ENCODE measurements at regions not wholly inside any gene's neighbourhood (a gene's known extent, or its start where the extent isn't known, plus 50 kb on each side); places are given as distances from the start of the nearest gene placed in this dataset.

GRCh38 chr2:146916914-146917313, 927.9 kb upstream of the ACVR2A start:
- H3K4me3 Mint-ChIP-seq: no peak overlapping the region
- no peak for TF ChIP-seq CTCF (IDR thresholded peaks at IDR 0.05; ENCODE audit: unreplicated experiment)
- H3K9me3 Mint-ChIP-seq: no peaks in the 10 kb centered on the region
- H3K27me3 Mint-ChIP-seq (ENCODE audit: low read depth): no peaks in the 10 kb centered on the region
- no peak for DNase-seq (ENCODE audit: low spot score in 2 of 2, unreplicated experiment in 2 of 2)
- no peaks in the 10 kb centered on the region for H3K36me3 Mint-ChIP-seq
- H3K27ac Mint-ChIP-seq: no peak overlapping the region
- peaks cover 3% of the 10 kb centered on the region for H3K4me1 Mint-ChIP-seq

- no peak overlapping the region for H3K27ac Mint-ChIP-seq
- H3K4me1 Mint-ChIP-seq: peaks cover 3% of the 10 kb centered on the region
- H3K27me3 Mint-ChIP-seq (ENCODE audit: low read depth): no peaks in the 10 kb centered on the region
- H3K4me3 Mint-ChIP-seq: no peak overlapping the region
- H3K36me3 Mint-ChIP-seq: no peaks in the 10 kb centered on the region
- no peak for DNase-seq (ENCODE audit: low spot score in 2 of 2, unreplicated experiment in 2 of 2)
- no peak for TF ChIP-seq CTCF (IDR thresholded peaks at IDR 0.05; ENCODE audit: unreplicated experiment)
- peaks cover 9% of the 10 kb centered on the region for H3K9me3 Mint-ChIP-seq
Measured at GRCh38 chr2:146913476-146913875, 931.4 kb upstream of the ACVR2A start.

GRCh38 chr2:146912536-146912935, 932.3 kb upstream of the ACVR2A start:
- no peaks in the 10 kb centered on the region for H3K27me3 Mint-ChIP-seq (ENCODE audit: low read depth)
- H3K4me1 Mint-ChIP-seq: peaks cover 3% of the 10 kb centered on the region
- DNase-seq (ENCODE audit: low spot score in 2 of 2, unreplicated experiment in 2 of 2): no peak
- no peak overlapping the region for H3K27ac Mint-ChIP-seq
- peaks cover 9% of the 10 kb centered on the region for H3K9me3 Mint-ChIP-seq
- H3K4me3 Mint-ChIP-seq: no peak overlapping the region
- no peak for TF ChIP-seq CTCF (IDR thresholded peaks at IDR 0.05; ENCODE audit: unreplicated experiment)
- no peaks in the 10 kb centered on the region for H3K36me3 Mint-ChIP-seq

- Mint-ChIP-seq H3K36me3 (no peaks in the 10 kb centered on the region), H3K4me1 (no peaks in the 10 kb centered on the region), H3K9me3 (peaks cover 12% of the 10 kb centered on the region), H3K27ac (no peak overlapping the region), H3K27me3 (ENCODE audit: low read depth) (no peaks in the 10 kb centered on the region), H3K4me3 (no peak overlapping the region)
- TF ChIP-seq CTCF (IDR thresholded peaks at IDR 0.05; ENCODE audit: unreplicated experiment): no peak
- no peak for DNase-seq (ENCODE audit: low spot score in 2 of 2, unreplicated experiment in 2 of 2)
Measured at GRCh38 chr2:146908776-146909175, 936.1 kb upstream of the ACVR2A start.

GRCh38 chr2:146898083-146898482, 946.7 kb upstream of the ACVR2A start:
- Mint-ChIP-seq H3K9me3 (no peaks in the 10 kb centered on the region), H3K4me3 (no peak overlapping the region), H3K27me3 (ENCODE audit: low read depth) (no peaks in the 10 kb centered on the region), H3K36me3 (no peaks in the 10 kb centered on the region), H3K4me1 (no peaks in the 10 kb centered on the region), H3K27ac (no peak overlapping the region)
- no peak for TF ChIP-seq CTCF (IDR thresholded peaks at IDR 0.05; ENCODE audit: unreplicated experiment)
- DNase-seq (ENCODE audit: low spot score in 2 of 2, unreplicated experiment in 2 of 2): no peak

- no peak for TF ChIP-seq CTCF (IDR thresholded peaks at IDR 0.05; ENCODE audit: unreplicated experiment)
- H3K4me3 Mint-ChIP-seq: no peak overlapping the region
- H3K36me3 Mint-ChIP-seq: no peaks in the 10 kb centered on the region
- H3K4me1 Mint-ChIP-seq: peaks cover 2% of the 10 kb centered on the region
- H3K27ac Mint-ChIP-seq: no peak overlapping the region
- DNase-seq (ENCODE audit: low spot score in 2 of 2, unreplicated experiment in 2 of 2): no peak
- H3K27me3 Mint-ChIP-seq (ENCODE audit: low read depth): no peaks in the 10 kb centered on the region
- no peaks in the 10 kb centered on the region for H3K9me3 Mint-ChIP-seq
Measured at GRCh38 chr2:146894514-146894913, 950.3 kb upstream of the ACVR2A start.

All from mesothelial cell of epicardium (in vitro differentiated cells).